HG02852 (cell line): ENCODE measurements at regions not wholly inside any gene's neighbourhood (a gene's known extent, or its start where the extent isn't known, plus 50 kb on each side); places are given as distances from the start of the nearest gene placed in this dataset.

Experiments used
- ATAC-seq: cut with Tn5 transposase; IDR thresholded peaks from one replicate; pipeline ENCODE4 v1.9.1; 2021; ENCODE audit warnings: mild to moderate bottlenecking, moderate library complexity; ENCODE audit not compliant: unreplicated experiment

DNA sequence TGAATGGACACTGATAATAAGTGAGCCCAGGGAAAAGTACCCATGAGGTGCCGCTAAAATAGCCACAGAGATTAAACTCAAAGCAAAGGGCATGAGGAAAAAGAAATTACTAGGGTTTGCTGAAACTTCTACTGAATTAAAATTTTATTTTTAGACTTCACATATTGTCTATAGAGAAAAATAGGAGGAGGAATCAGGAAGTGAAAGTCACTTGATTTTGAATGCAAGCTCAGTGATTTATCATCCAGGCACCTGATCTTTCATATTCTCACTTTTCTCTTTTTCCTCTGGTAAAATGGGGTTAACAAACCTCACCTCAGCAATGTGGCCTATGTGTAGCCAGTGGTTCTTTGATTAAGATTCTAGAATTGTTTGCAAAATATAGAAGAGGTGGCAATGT lies 479.8 kb downstream of the BCL11B start:
- ATAC-seq, result no peak

DNA sequence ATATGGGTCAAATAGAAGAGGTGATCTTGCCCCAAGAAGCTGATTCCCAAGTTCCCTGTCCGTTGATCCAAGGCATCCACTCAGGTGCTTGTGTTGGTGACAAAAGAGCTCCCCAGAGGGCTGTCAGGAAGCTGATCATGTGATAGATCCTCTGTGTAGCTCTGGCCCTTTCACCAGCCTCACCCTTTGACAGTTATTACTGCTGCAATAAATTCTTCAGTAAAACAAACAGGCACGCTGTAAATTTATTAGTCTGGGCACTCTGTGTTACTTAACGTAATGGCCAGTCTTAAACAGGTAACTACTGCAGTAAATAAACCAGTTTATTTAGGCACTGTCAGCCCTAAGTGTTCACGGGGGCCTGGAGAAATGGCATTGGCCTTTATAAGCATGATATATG lies 473.9 kb downstream of the BCL11B start:
- no peak for ATAC-seq

GRCh38 chr14:98799891-98800290 lies 472.1 kb downstream of the BCL11B start:
- ATAC-seq, result no peak

- ATAC-seq, result no peak
These were observed 470.0 kb downstream of the BCL11B start for GRCh38 chr14:98802044-98802443.

DNA sequence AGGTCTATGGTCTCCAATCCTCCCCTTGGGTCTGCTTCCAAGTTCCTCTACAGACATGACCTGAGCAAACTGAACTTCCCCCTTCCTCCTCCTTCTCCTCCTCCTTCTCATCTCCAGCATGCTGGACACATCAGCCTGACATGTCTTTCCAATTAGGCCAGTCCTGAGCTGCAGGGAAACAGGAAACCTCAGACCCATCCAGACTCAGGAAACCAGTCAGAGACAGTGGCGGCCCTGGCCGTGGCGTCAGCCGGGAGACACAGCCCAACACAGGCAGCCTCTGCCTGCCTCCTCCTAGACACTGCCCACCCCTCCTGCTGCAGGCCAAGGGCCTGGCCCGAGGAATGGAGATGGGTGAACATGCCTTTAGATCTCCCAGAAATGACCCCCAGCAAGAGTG lies 468.8 kb downstream of the BCL11B start:
- ATAC-seq, result no peak

DNA sequence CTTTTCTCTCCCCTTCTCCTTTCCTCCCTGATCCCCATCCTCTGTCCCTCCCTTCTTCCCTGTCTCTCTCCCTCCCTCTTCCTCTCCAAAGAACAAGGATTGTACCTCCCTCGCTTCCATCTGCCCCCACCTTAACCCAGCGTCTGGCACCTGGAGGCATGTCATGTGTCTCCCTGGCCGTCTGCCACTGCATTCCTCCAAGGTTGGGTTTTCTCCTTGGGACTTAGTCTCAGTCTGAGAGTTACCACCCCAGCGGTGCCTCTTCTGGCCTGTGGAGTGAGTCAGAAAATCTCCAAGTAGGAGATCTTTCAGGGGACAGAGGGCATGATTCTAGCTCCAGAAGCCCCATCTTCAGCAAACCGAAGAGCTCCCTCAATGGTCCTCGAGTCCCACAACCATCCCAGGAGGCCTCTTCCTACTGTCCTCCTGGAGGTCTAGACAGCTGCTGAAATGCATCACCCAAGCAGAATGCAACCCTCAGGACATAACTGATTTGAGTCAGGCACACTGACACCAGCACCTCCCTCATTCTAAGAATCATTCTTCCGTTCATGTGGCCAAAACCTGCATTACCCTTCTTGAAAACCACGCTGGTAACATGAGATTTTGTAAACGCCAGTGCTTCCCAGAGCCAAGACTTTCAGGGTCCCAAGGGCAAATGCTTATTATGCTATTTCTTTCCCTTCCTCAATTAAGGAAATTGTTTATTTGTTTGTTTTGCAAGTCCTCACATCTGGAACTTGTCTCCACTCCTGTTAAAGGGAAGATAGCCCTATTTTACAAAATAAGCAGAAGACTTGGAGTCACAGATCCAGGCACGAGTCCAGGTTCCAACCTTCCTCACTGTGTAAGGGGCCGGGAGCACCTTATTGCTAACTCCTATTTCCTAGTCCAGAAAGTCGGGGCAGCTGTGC lies 463.2 kb downstream of the BCL11B start:
- no peak for ATAC-seq

DNA sequence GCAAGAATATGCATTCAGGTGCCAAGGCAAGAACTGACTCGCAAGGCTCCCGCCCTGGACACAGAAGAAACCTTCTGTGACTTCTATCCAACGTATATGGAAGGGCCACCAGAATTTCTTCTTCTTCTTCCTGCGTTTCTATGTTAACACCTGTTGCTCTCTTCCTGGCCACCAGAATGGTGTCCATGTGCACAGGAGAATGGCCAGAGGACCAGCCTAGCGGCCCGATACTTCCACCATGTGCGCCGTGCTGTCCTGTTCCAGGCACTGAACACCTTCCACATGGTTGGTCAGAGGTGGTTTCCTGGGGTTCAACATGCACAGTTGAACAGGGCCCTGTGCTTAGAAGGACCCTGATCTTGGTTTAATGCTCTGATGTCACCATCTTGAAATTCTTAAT lies 455.8 kb downstream of the BCL11B start:
- ATAC-seq, result no peak

- ATAC-seq, result no peak
These were observed 455.3 kb downstream of the BCL11B start for GRCh38 chr14:98816720-98817119.

DNA sequence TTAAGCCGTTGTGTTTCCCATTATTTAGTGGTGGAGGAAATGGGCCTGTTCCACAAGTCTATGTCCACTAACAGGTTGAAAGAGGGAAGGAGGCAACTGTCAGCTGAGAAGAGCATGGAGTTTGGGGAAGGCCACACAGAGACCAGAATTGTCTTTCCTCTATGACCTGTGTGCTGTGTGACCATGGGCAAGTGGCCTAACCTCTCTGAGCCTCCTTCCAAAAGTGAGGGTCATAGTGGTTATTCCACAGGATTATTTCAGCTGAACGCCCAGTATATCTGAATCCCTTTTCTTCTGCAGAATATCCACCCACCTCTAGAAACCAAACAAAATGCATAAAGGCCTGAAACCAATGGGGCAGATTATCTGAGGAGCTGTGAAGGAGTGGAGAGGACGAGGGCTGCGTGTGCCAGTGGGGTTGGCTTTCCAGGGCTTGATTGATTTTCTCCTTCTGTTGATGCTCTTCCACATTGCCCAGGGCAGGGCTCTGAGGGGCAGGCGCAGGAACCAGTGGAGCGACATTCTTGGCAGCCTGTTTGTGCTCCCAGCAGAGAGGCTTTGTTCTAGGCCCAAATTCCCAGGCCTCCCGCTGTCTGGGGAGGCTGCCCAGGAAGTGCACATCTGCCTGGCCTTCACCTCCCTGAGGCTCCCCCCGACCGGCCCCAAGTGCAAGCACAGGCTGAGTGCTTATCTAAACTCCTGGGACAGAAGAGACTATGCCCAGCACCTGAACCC lies 452.7 kb downstream of the BCL11B start:
- no peak for ATAC-seq

DNA sequence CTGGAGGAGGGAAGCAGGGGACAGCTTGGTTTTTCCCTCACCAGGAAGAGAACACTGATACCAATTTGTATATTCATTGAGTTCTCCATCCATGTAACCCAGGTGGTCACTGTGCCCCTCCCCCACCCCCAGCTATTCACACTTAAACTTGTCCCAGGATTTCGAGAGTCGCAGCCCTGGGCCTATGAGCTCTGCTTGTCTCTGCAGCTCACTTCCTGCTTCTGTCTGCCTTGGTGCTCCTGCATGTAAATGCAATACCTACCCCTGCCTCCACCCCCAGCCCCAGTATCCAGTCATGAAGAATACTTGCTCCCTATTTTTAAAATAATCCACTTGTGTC lies 452.2 kb downstream of the BCL11B start:
- no peak for ATAC-seq

GRCh38 chr14:98822917-98823316 lies 449.1 kb downstream of the BCL11B start:
- no peak for ATAC-seq

- no peak for ATAC-seq
These were observed 445.4 kb downstream of the BCL11B start for GRCh38 chr14:98826618-98827017.

- ATAC-seq, result no peak
These were observed 437.9 kb downstream of the BCL11B start for GRCh38 chr14:98834119-98834518.

DNA sequence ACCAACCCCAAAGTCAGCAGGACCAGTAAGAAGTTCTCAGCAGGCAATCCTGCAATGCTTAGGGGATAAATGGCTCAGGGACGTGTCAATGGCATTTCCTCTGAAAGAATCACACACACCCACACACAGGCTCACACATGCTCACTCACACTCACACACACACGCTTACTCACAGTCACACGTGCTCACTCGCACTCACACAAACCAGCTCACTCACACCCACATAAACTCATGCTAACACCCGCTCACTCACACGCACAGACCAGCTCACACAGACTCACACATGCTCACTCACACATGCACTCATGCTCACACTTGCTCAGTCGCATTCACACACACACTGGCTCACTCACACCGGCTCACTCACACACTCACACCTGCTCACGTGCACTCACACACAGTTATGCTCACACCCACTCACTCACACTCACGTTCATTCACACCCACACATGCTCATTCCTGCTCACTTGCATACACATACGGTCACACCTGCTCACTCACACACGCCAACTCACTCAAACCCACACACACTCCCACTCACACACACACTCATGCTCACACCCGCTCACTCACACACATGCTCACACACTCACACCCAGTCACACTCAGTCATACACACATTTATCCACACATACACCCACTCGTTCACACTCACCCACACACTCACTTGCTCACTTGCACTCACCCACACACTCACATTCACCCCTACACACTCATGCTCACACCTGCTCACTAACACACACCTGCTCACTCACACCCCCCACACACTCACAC lies 436.8 kb downstream of the BCL11B start:
- ATAC-seq, result no peak

GRCh38 chr14:98835825-98836100 lies 436.2 kb downstream of the BCL11B start:
- ATAC-seq, result no peak

GRCh38 chr14:98840091-98840490 lies 431.9 kb downstream of the BCL11B start:
- ATAC-seq, result no peak

DNA sequence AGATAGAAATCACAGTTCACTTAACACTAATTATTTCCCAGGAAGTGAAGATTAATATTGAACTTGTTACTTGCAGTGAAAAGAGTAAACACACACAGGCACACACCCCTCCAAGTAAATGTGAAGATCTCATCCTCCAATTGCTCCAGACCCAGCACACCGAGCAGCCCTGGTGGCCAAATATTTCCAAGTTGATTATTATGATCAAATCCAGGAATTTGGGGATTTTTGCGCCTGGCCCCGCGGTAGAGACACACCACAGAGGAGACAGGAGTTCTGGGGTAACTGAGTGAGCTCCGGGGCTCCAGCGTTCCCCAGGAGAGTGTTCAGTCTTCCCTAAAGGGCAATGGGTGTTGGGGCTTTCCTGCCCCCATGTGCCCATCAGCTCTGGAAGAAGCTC lies 431.5 kb downstream of the BCL11B start:
- ATAC-seq, result no peak

DNA sequence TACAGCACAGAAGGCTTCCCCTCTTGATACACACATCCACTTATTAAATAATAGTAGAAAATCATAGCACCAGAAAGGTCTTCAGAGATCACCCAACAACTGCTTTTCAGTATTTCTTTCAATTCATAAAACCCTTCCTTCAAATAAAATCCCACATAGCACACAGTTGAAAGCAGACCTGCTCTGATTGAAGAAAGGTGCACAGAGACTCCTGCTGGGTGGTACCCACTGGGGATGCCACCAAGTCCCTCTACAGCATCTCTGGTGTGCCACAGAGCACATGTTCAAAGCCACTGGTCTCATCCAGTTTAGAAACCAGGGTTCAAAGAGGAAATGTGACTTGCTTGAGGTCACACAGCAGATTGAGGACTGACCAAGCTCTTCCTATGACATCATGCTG lies 427.5 kb downstream of the BCL11B start:
- ATAC-seq, result no peak

DNA sequence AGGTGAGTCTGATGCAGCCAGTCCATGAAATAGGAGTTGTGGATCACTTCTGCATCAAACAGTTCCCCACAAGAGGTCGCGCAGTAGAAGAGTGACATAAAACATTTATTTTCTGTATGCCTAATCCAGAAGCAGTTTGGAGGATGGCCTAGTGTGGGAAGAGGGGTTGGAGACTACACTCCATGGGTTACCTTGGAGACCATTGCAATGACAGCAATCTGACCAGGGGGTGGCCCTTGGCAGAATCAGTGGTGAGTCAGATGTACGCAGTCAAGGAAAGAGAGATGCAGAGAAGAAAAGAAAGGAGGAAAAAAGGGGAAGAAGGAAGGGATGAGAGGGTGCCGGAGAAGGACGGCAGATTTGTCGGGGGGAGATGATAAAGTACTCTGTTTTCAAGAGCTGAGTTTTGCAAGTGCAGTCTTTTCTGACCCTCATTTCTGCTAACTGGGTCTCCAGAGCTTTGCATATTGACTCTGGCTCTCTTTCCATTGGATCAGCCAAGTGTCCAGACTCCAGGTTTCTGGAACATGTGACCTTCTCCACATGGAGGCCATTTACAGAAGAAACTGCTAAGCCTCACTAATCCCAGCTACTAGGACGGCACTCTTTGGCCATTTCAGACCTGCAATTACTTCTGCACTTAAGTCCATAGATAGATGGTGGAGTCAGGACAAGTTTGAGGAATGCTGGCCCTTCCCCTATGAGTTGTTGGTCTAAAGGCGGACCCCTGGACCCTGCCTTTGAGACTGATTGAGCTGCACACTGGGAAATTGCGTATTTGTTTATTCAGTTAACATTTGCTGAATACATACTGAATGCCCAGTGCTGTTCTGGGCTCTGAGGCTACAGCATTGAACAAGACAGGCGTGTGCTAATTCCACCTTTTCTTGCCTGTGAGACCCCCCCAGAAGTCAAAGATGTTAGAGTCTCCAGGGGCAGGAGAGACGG lies 424.2 kb downstream of the BCL11B start:
- no peak for ATAC-seq

- ATAC-seq, result no peak
These were observed 418.8 kb downstream of the BCL11B start for GRCh38 chr14:98853063-98853729.
